IMR-90 (cell line): ENCODE measurements at regions not wholly inside any gene's neighbourhood (a gene's known extent, or its start where the extent isn't known, plus 50 kb on each side); places are given as distances from the start of the nearest gene placed in this dataset.

Experiments used
- ATAC-seq: fragments of 200-7000 bp; cut with Tn5 transposase; 2 replicates; pipeline ENCODE4 v1.9.1; 2020; ENCODE audit warnings: low read depth, mild to moderate bottlenecking, moderate library complexity
- BruUV-seq: library from RNA; stranded (reverse); fragments of 400-500 nt; replicated peaks from 2 replicates; lab custom pipeline; 2021; lab: Mats Ljungman, UMichigan
- CTCF ChIA-PET: fragments of 300-600 bp; formaldehyde crosslinking; extraction: SDS; loops from one replicate; lab custom pipeline; 2021; ENCODE audit warnings: antibody characterized with exemption; lab: Yijun Ruan, JAX
- POLR2A ChIA-PET: fragments of 300-600 bp; sonication (Branson Sonifier 250); formaldehyde crosslinking; loops from one replicate; lab custom pipeline; 2022; ENCODE audit warnings: antibody characterized with exemption; ENCODE audit not compliant: unreplicated experiment; lab: Charles Lee
- DNase-seq: peaks from one replicate; pipeline ENCODE4 v3.0.0; 2013
- H2AFZ ChIP-seq: replicated peaks from 2 replicates; pipeline ENCODE3; 2013; ENCODE audit warnings: low read length, mild to moderate bottlenecking; ENCODE audit not compliant: poor library complexity
- H2AK5ac ChIP-seq: 2 replicates; pipeline ENCODE4 v1.6.1; 2013; ENCODE audit warnings: low read depth, low read length, inconsistent platforms
- H2AK9ac ChIP-seq: replicated peaks from 2 replicates; pipeline ENCODE3; 2013; ENCODE audit warnings: mild to moderate bottlenecking, low read depth, low read length, moderate library complexity; ENCODE audit not compliant: poor library complexity
- H2BK120ac ChIP-seq: 2 replicates; pipeline ENCODE4 v1.6.1; 2013; ENCODE audit warnings: low read depth, low read length, inconsistent platforms
- H2BK15ac ChIP-seq: 3 replicates; pipeline ENCODE4 v1.6.1; 2013; ENCODE audit warnings: low read depth, low read length, inconsistent platforms
- H2BK20ac ChIP-seq: 2 replicates; pipeline ENCODE4 v1.6.1; 2013; ENCODE audit warnings: low read depth, mild to moderate bottlenecking, inconsistent platforms, low read length, moderate library complexity
- H2BK5ac ChIP-seq: 2 replicates; pipeline ENCODE4 v1.6.1; 2013; ENCODE audit warnings: mild to moderate bottlenecking, low read depth, low read length, inconsistent platforms; ENCODE audit not compliant: poor library complexity, severe bottlenecking
- H3K14ac ChIP-seq: replicated peaks from 2 replicates; pipeline ENCODE4 v1.6.1; 2013; ENCODE audit warnings: low read depth, low read length, inconsistent platforms
- H3K18ac ChIP-seq: 2 replicates; pipeline ENCODE4 v1.6.1; 2013; ENCODE audit warnings: low read depth, low read length, control low read depth
- H3K23ac ChIP-seq: 2 replicates; pipeline ENCODE4 v1.6.1; 2013; ENCODE audit warnings: low read depth, low read length, inconsistent platforms
- H3K27ac ChIP-seq: 2 replicates; pipeline ENCODE4 v1.5.1; 2013; ENCODE audit warnings: mild to moderate bottlenecking, control low read depth, low read length; ENCODE audit not compliant: insufficient read depth
- H3K27me3 ChIP-seq: 2 replicates; pipeline ENCODE4 v1.6.1; 2013; ENCODE audit warnings: low read length; ENCODE audit not compliant: control insufficient read depth, insufficient read depth
- H3K36me3 ChIP-seq: 2 replicates; pipeline ENCODE4 v1.6.1; 2013; ENCODE audit warnings: low read length, mixed read lengths; ENCODE audit not compliant: control insufficient read depth, insufficient read depth
- H3K4ac ChIP-seq: 2 replicates; pipeline ENCODE4 v1.6.1; 2013; ENCODE audit warnings: low read depth, low read length, inconsistent platforms
- H3K4me1 ChIP-seq: 2 replicates; pipeline ENCODE4 v1.6.1; 2013; ENCODE audit warnings: low read length, mixed read lengths; ENCODE audit not compliant: control insufficient read depth, insufficient read depth
- H3K4me2 ChIP-seq: 2 replicates; pipeline ENCODE4 v1.6.1; 2013; ENCODE audit warnings: low read depth, mild to moderate bottlenecking, control low read depth, low read length, moderate library complexity
- H3K4me3 ChIP-seq: 2 replicates; pipeline ENCODE4 v1.5.1; 2013; ENCODE audit warnings: low read depth, mild to moderate bottlenecking, control low read depth, low read length, moderate library complexity; ENCODE audit not compliant: insufficient read depth
- H3K56ac ChIP-seq: 2 replicates; pipeline ENCODE4 v1.6.1; 2013; ENCODE audit warnings: low read length, inconsistent platforms; ENCODE audit not compliant: insufficient read depth; ENCODE audit errors: extremely low read depth
- H3K79me1 ChIP-seq, 2 experiments: 2 replicates each; pipeline ENCODE4 v1.6.1; 2013; ENCODE audit warnings: low read length in 2 of 2, inconsistent platforms in 1 of 2, low read depth in 1 of 2
- H3K9ac ChIP-seq: 2 replicates; pipeline ENCODE4 v1.6.1; 2013; ENCODE audit warnings: low read depth, low read length, control low read depth
- H3K9me1 ChIP-seq: 2 replicates; pipeline ENCODE4 v1.6.1; 2013; ENCODE audit warnings: low read length, inconsistent platforms; ENCODE audit not compliant: insufficient read depth
- H3K9me3 ChIP-seq: 2 replicates; pipeline ENCODE4 v1.6.1; 2013; ENCODE audit warnings: low read length; ENCODE audit not compliant: control insufficient read depth, insufficient read depth
- H4K20me1 ChIP-seq: 2 replicates; pipeline ENCODE4 v1.6.1; 2013; ENCODE audit warnings: low read length, inconsistent platforms; ENCODE audit not compliant: insufficient read depth
- H4K5ac ChIP-seq: 2 replicates; pipeline ENCODE4 v1.6.1; 2013; ENCODE audit warnings: mild to moderate bottlenecking, low read depth, low read length, control low read depth
- H4K8ac ChIP-seq, 2 experiments: 2 replicates each; pipeline ENCODE4 v1.6.1; 2013; ENCODE audit warnings: low read depth in 2 of 2, low read length in 2 of 2, control low read depth in 1 of 2, inconsistent platforms in 1 of 2
- H4K91ac ChIP-seq: 2 replicates; pipeline ENCODE4 v1.6.1; 2013; ENCODE audit warnings: low read depth, low read length, inconsistent platforms; ENCODE audit not compliant: insufficient read depth
- MAZ ChIP-seq: IDR thresholded peaks from 2 replicates; pipeline ENCODE4 v1.6.1; 2012; ENCODE audit warnings: low read depth, mild to moderate bottlenecking, low read length, improper control_type of control experiment, moderate library complexity, borderline replicate concordance
- RAD21 ChIP-seq: IDR thresholded peaks from 2 replicates; pipeline ENCODE4 v1.6.1; 2012; ENCODE audit warnings: low read length, improper control_type of control experiment
- RCOR1 ChIP-seq: IDR thresholded peaks from 2 replicates; pipeline ENCODE4 v1.6.1; 2012; ENCODE audit warnings: mild to moderate bottlenecking, low read length, improper control_type of control experiment; ENCODE audit not compliant: insufficient replicate concordance
- WGBS, 2 experiments: methylation state at CpG; one replicate each; pipeline versions ENCODE4 v1.1.5 to v1.1.7; 2013; ENCODE audit warnings: missing lambda C conversion rate in 2 of 2; ENCODE audit not compliant: insufficient read length in 1 of 2; ENCODE audit errors: extremely low coverage in 2 of 2; 5-methylcytosine and 5-hydroxymethylcytosine counted together
- dilution Hi-C: fragments of 300-500 bp; cut with HindIII; formaldehyde crosslinking; loops from one replicate; pipeline ENCODE4 v1.14.3; 2018; ENCODE audit warnings: low sequenced_read_pairs; ENCODE audit not compliant: unreplicated experiment
- in situ Hi-C: fragments of 300-500 bp; cut with MboI; formaldehyde crosslinking; loops from 3 replicates; pipeline ENCODE4 v1.14.3; 2019; ENCODE audit warnings: low sequenced_read_pairs, inconsistent platforms, mixed read lengths
- intact Hi-C: fragments of 100-400 bp; cut with micrococcal nuclease; formaldehyde crosslinking; loops from 2 replicates; pipeline ENCODE4 v1.10.0; 2022
- TF ChIP-seq, protein P1 (sequence below): fragments of 150-350 bp; IDR thresholded peaks from 2 replicates; pipeline ENCODE4 v1.6.1; 2016; ENCODE audit warnings: low read depth, mild to moderate bottlenecking, low read length, moderate library complexity, borderline replicate concordance

- no peaks in the 10 kb centered on the region for H3K9me1 ChIP-seq
- no peak overlapping the region for H3K14ac ChIP-seq
- dilution Hi-C loops = no loop called here
- H4K8ac ChIP-seq = no peak overlapping the region
- WGBS, 2 experiments = 90% methylated on average over 2 of the region's 4 CpGs; no CpG with 5 or more reads in 1 of the 2 experiments
- ATAC-seq (no peak), DNase-seq (no peak)
- no peak overlapping the region for H2AFZ ChIP-seq
- H2AK5ac ChIP-seq = no peak overlapping the region
- H3K36me3 ChIP-seq = no peaks in the 10 kb centered on the region
- H2BK15ac ChIP-seq = no peak overlapping the region
- H3K18ac ChIP-seq = no peak overlapping the region
- in situ Hi-C loops = no loop called here
- BruUV-seq = no TSS peak
- H2BK120ac ChIP-seq = no peak overlapping the region
- no peak overlapping the region for H3K9ac ChIP-seq
- H2AK9ac ChIP-seq = no peak overlapping the region
- H3K4me3 ChIP-seq = no peak overlapping the region
- H4K5ac ChIP-seq = no peak overlapping the region
- ChIA-PET CTCF (no interaction called here), POLR2A (no interaction called here)
- H3K4me2 ChIP-seq = no peak overlapping the region
- intact Hi-C loops = no loop called here
- TF ChIP-seq MAZ = no peak
- TF ChIP-seq RCOR1 = no peak
- TF ChIP-seq, protein P1, sequence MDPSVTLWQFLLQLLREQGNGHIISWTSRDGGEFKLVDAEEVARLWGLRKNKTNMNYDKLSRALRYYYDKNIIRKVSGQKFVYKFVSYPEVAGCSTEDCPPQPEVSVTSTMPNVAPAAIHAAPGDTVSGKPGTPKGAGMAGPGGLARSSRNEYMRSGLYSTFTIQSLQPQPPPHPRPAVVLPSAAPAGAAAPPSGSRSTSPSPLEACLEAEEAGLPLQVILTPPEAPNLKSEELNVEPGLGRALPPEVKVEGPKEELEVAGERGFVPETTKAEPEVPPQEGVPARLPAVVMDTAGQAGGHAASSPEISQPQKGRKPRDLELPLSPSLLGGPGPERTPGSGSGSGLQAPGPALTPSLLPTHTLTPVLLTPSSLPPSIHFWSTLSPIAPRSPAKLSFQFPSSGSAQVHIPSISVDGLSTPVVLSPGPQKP = no peak
- TF ChIP-seq RAD21 = no peak
- H4K20me1 ChIP-seq = no peaks in the 10 kb centered on the region
- no peak overlapping the region for H3K4ac ChIP-seq
- no peaks in the 10 kb centered on the region for H3K4me1 ChIP-seq
- no peak overlapping the region for H4K91ac ChIP-seq
- H2BK5ac ChIP-seq = no peak overlapping the region
- peaks cover 6% of the 10 kb centered on the region; the same call in 1 of the 2 replicates for H3K9me3 ChIP-seq
- H3K27me3 ChIP-seq = no peaks in the 10 kb centered on the region
- H3K23ac ChIP-seq = no peak overlapping the region
- H3K79me1 ChIP-seq = no peaks in the 10 kb centered on the region
- H3K27ac ChIP-seq = no peak overlapping the region
- no peak overlapping the region for H2BK20ac ChIP-seq
- H3K56ac ChIP-seq = no peak overlapping the region
Measured at GRCh38 chr6:159416891-159417560, 247.8 kb downstream of the FNDC1 start.
